Mesothelial cell of epicardium (in vitro differentiated cells): ENCODE measurements at regions not wholly inside any gene's neighbourhood (a gene's known extent, or its start where the extent isn't known, plus 50 kb on each side); places are given as distances from the start of the nearest gene placed in this dataset.

Experiments
- DNase-seq, 2 experiments: peaks; one replicate each; pipeline ENCODE4 v3.0.0; 2021; ENCODE audit warnings: low spot score in 2 of 2; ENCODE audit not compliant: unreplicated experiment in 2 of 2
- H3K27ac Mint-ChIP-seq: 2 replicates; pipeline ENCODE4 v1.8.0; 2021; ENCODE audit warnings: mixed read lengths
- H3K27me3 Mint-ChIP-seq: 2 replicates; pipeline ENCODE4 v1.8.0; 2021; ENCODE audit warnings: low read depth, mixed read lengths
- H3K36me3 Mint-ChIP-seq: 2 replicates; pipeline ENCODE4 v1.8.0; 2021; ENCODE audit warnings: mixed read lengths
- H3K4me1 Mint-ChIP-seq: 2 replicates; pipeline ENCODE4 v1.8.0; 2021; ENCODE audit warnings: mixed read lengths
- H3K4me3 Mint-ChIP-seq: 2 replicates; pipeline ENCODE4 v1.8.0; 2021; ENCODE audit warnings: mild to moderate bottlenecking, moderate library complexity, mixed read lengths
- H3K9me3 Mint-ChIP-seq: 2 replicates; pipeline ENCODE4 v1.8.0; 2021; ENCODE audit warnings: mixed read lengths
- CTCF ChIP-seq: fragments of 200-600 bp; sonication (generic); IDR thresholded peaks from one replicate; pipeline ENCODE4 v1.5.0; 2021; ENCODE audit warnings: antibody characterized with exemption; ENCODE audit not compliant: unreplicated experiment

- no peak overlapping the region for H3K27ac Mint-ChIP-seq
- no peaks in the 10 kb centered on the region for H3K27me3 Mint-ChIP-seq
- H3K4me3 Mint-ChIP-seq, result no peak overlapping the region
- no peaks in the 10 kb centered on the region for H3K36me3 Mint-ChIP-seq
- TF ChIP-seq CTCF, result no peak
- H3K4me1 Mint-ChIP-seq, result peaks cover 3% of the 10 kb centered on the region
- H3K9me3 Mint-ChIP-seq, result peaks cover 14% of the 10 kb centered on the region
- no peak for DNase-seq
Observed at GRCh38 chr13:44739120-44739519, 163.0 kb upstream of the TSC22D1 start.

- DNase-seq, result no peak
- TF ChIP-seq CTCF, result no peak
- H3K4me1 Mint-ChIP-seq, result peaks cover 3% of the 10 kb centered on the region
- H3K36me3 Mint-ChIP-seq, result no peaks in the 10 kb centered on the region
- H3K4me3 Mint-ChIP-seq, result no peak overlapping the region
- H3K9me3 Mint-ChIP-seq, result peaks cover 8% of the 10 kb centered on the region
- H3K27me3 Mint-ChIP-seq, result no peaks in the 10 kb centered on the region
- no peak overlapping the region for H3K27ac Mint-ChIP-seq
Observed at GRCh38 chr13:44738463-44738862, 162.3 kb upstream of the TSC22D1 start.

GRCh38 chr13:44735806-44736205 is 159.7 kb upstream of the TSC22D1 start:
- peaks cover 3% of the 10 kb centered on the region for H3K9me3 Mint-ChIP-seq
- DNase-seq, result no peak
- no peaks in the 10 kb centered on the region for H3K27me3 Mint-ChIP-seq
- peaks cover 3% of the 10 kb centered on the region for H3K4me1 Mint-ChIP-seq
- H3K4me3 Mint-ChIP-seq, result no peak overlapping the region
- TF ChIP-seq CTCF, result no peak
- no peak overlapping the region for H3K27ac Mint-ChIP-seq
- no peaks in the 10 kb centered on the region for H3K36me3 Mint-ChIP-seq

- H3K9me3 Mint-ChIP-seq, result peaks cover 3% of the 10 kb centered on the region
- no peak for TF ChIP-seq CTCF
- no peak for DNase-seq
- no peak overlapping the region for H3K4me3 Mint-ChIP-seq
- H3K36me3 Mint-ChIP-seq, result no peaks in the 10 kb centered on the region
- no peaks in the 10 kb centered on the region for H3K4me1 Mint-ChIP-seq
- no peaks in the 10 kb centered on the region for H3K27me3 Mint-ChIP-seq
- H3K27ac Mint-ChIP-seq, result no peak overlapping the region
Observed at GRCh38 chr13:44734201-44734707, 158.1 kb upstream of the TSC22D1 start.

- Mint-ChIP-seq H3K27me3 (no peaks in the 10 kb centered on the region), H3K36me3 (no peaks in the 10 kb centered on the region), H3K4me3 (no peak overlapping the region), H3K27ac (no peak overlapping the region), H3K4me1 (no peaks in the 10 kb centered on the region), H3K9me3 (peaks cover 3% of the 10 kb centered on the region)
- TF ChIP-seq CTCF, result no peak
- DNase-seq, result no peak
Observed at GRCh38 chr13:44732503-44733098, 156.5 kb upstream of the TSC22D1 start.

GRCh38 chr13:44730851-44731250 is 154.7 kb upstream of the TSC22D1 start:
- no peak overlapping the region for H3K27ac Mint-ChIP-seq
- no peak for TF ChIP-seq CTCF
- DNase-seq, result no peak
- H3K4me1 Mint-ChIP-seq, result peaks cover 4% of the 10 kb centered on the region
- H3K36me3 Mint-ChIP-seq, result no peaks in the 10 kb centered on the region
- peaks cover 3% of the 10 kb centered on the region for H3K9me3 Mint-ChIP-seq
- no peak overlapping the region for H3K4me3 Mint-ChIP-seq
- H3K27me3 Mint-ChIP-seq, result no peaks in the 10 kb centered on the region
